ENCODE measurements at regions not wholly inside any gene's neighbourhood (a gene's known extent, or its start where the extent isn't known, plus 50 kb on each side); places are given as distances from the start of the nearest gene placed in this dataset.
A peak's percentile ranks its signal among the peaks of the same experiment; 100 is the strongest.

DNA sequence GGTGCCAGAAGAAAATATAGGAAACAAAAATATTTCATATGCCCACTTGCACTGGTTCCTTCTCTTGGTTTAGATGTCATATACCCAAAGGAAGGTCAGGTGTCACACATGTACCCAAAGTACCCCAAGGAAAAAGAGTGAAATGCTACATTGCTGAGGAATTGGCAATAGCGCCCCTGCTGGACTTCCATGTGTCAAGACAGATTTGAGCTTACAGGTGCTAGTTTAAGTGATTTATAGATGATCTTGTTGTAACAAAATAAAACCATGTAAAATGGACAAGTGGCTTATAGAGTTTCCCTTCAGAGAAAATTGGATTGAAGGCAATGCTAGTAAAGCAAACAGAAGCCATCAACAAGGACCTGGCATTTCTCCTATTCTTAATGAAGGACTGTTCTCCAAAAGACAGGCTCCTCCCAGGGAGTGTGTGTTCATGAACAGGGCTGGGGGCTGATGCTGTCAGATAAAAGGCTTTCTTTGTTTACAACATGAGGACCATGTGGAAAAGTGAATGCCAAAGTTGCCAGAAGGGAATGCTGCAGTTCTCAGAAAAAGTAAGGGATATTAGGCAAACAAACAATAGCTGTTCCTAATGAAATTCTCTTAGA is 64.3 kb upstream of the PAK5 start:
- TF ChIP-seq, protein P1, sequence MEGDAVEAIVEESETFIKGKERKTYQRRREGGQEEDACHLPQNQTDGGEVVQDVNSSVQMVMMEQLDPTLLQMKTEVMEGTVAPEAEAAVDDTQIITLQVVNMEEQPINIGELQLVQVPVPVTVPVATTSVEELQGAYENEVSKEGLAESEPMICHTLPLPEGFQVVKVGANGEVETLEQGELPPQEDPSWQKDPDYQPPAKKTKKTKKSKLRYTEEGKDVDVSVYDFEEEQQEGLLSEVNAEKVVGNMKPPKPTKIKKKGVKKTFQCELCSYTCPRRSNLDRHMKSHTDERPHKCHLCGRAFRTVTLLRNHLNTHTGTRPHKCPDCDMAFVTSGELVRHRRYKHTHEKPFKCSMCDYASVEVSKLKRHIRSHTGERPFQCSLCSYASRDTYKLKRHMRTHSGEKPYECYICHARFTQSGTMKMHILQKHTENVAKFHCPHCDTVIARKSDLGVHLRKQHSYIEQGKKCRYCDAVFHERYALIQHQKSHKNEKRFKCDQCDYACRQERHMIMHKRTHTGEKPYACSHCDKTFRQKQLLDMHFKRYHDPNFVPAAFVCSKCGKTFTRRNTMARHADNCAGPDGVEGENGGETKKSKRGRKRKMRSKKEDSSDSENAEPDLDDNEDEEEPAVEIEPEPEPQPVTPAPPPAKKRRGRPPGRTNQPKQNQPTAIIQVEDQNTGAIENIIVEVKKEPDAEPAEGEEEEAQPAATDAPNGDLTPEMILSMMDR (IDR thresholded peaks at IDR 0.05) = peak in 6 of 12 donors; percentile 11 to 37 (median 22)
- no peak for TF ChIP-seq POLR2A (IDR thresholded peaks at IDR 0.05)

Data from heart left ventricle (tissue), 13 donors.